Cardiac muscle cell (in vitro differentiated cells and primary cell): ENCODE measurements at regions not wholly inside any gene's neighbourhood (a gene's known extent, or its start where the extent isn't known, plus 50 kb on each side); places are given as distances from the start of the nearest gene placed in this dataset.

ENCODE experiments used
- DNase-seq, 2 donors: peaks; one replicate each; pipeline versions ENCODE4 v3.0.0 to v3.0.0-alpha.2; 2010 to 2017; ENCODE audit warnings: low read depth in 1 of 2, low spot score in 1 of 2
- H3K27ac ChIP-seq: fragments of 200-600 bp; sonication (generic); 2 replicates; pipeline ENCODE4 v1.5.1; 2016
- H3K27me3 ChIP-seq: fragments of 200-600 bp; sonication (generic); 2 replicates; pipeline ENCODE4 v1.6.0; 2016; ENCODE audit warnings: control low read depth
- H3K36me3 ChIP-seq: fragments of 200-600 bp; sonication (generic); 2 replicates; pipeline ENCODE4 v1.5.1; 2016; ENCODE audit warnings: control low read depth
- H3K4me1 ChIP-seq: fragments of 200-600 bp; sonication (generic); 2 replicates; pipeline ENCODE4 v1.8.1; 2017; ENCODE audit warnings: low read depth, mild to moderate bottlenecking, mixed run types
- H3K4me3 ChIP-seq: fragments of 200-600 bp; sonication (generic); 2 replicates; pipeline ENCODE4 v1.5.1; 2016; ENCODE audit warnings: mild to moderate bottlenecking
- H3K9me3 ChIP-seq: fragments of 200-600 bp; sonication (generic); 2 replicates; pipeline ENCODE4 v1.5.1; 2017; ENCODE audit warnings: low read depth, mild to moderate bottlenecking, control low read depth
- CTCF ChIP-seq: IDR thresholded peaks from 2 replicates; pipeline ENCODE4 v1.5.1; 2012; ENCODE audit warnings: low read depth, mild to moderate bottlenecking, low read length

- no peaks in the 10 kb centered on the region for H3K27me3 ChIP-seq
- H3K9me3 ChIP-seq: no peaks in the 10 kb centered on the region
- no peak overlapping the region for H3K4me3 ChIP-seq
- peaks cover 3% of the 10 kb centered on the region for H3K4me1 ChIP-seq
- TF ChIP-seq CTCF: no peak
- DNase-seq: peak in 1 of 2 donors; percentile 57
- H3K36me3 ChIP-seq: no peaks in the 10 kb centered on the region
- peak overlapping the region; percentile 83 for H3K27ac ChIP-seq
Observed at GRCh38 chr3:188946351-188947240, 225.2 kb upstream of the TPRG1 start.

GRCh38 chr3:188947401-188948280 lies 224.1 kb upstream of the TPRG1 start:
- TF ChIP-seq CTCF: peak; percentile 36
- DNase-seq: peak; percentile 94 to 100
- Histone ChIP-seq H3K4me3 (peak overlapping the region; percentile 24), H3K4me1 (peaks cover 3% of the 10 kb centered on the region), H3K27ac (peak overlapping the region; percentile 83), H3K36me3 (no peaks in the 10 kb centered on the region), H3K9me3 (no peaks in the 10 kb centered on the region), H3K27me3 (no peaks in the 10 kb centered on the region)

- H3K27ac ChIP-seq: peak overlapping the region; percentile 83
Observed at GRCh38 chr3:188948281-188948996, 223.3 kb upstream of the TPRG1 start.

GRCh38 chr3:188948997-188949389 lies 222.8 kb upstream of the TPRG1 start:
- Histone ChIP-seq H3K36me3 (no peaks in the 10 kb centered on the region), H3K27ac (peak overlapping the region; percentile 83), H3K9me3 (no peaks in the 10 kb centered on the region), H3K4me1 (peaks cover 3% of the 10 kb centered on the region), H3K27me3 (no peaks in the 10 kb centered on the region), H3K4me3 (no peak overlapping the region)
- no peak for TF ChIP-seq CTCF
- no peak for DNase-seq

More at GRCh38 chr3:188948281-188948996, 223.3 kb upstream of the TPRG1 start:
- Histone ChIP-seq H3K4me1 (peaks cover 3% of the 10 kb centered on the region), H3K36me3 (no peaks in the 10 kb centered on the region), H3K4me3 (peak overlapping the region; percentile 24), H3K9me3 (no peaks in the 10 kb centered on the region), H3K27me3 (no peaks in the 10 kb centered on the region)
- DNase-seq: peak in 1 of 2 donors; percentile 98
- TF ChIP-seq CTCF: no peak

- TF ChIP-seq CTCF: no peak
- no peaks in the 10 kb centered on the region for H3K9me3 ChIP-seq
- H3K4me3 ChIP-seq: no peak overlapping the region
- no peak overlapping the region for H3K27ac ChIP-seq
- no peaks in the 10 kb centered on the region for H3K27me3 ChIP-seq
- no peaks in the 10 kb centered on the region for H3K36me3 ChIP-seq
- peaks cover 3% of the 10 kb centered on the region for H3K4me1 ChIP-seq
- no peak for DNase-seq
Observed at GRCh38 chr3:188949456-188949855, 222.3 kb upstream of the TPRG1 start.
